Fibroblast of lung (primary cell): ENCODE measurements at regions not wholly inside any gene's neighbourhood (a gene's known extent, or its start where the extent isn't known, plus 50 kb on each side); places are given as distances from the start of the nearest gene placed in this dataset.

Experiments
- DNase-seq, 2 donors: peaks; one replicate each; pipeline versions ENCODE4 v3.0.0 to v3.0.0-alpha.2; 2010; ENCODE audit warnings: low read depth in 2 of 2
- H2AFZ ChIP-seq: 2 replicates; pipeline ENCODE4 v1.5.1; 2012; ENCODE audit warnings: low read length, control low read depth, inconsistent platforms
- H3K27ac ChIP-seq: 2 replicates; pipeline ENCODE4 v1.5.1; 2011; ENCODE audit warnings: low read length, control low read depth; ENCODE audit not compliant: insufficient read depth
- H3K27me3 ChIP-seq: 2 replicates; pipeline ENCODE4 v1.5.1; 2011; ENCODE audit warnings: mild to moderate bottlenecking, low read length; ENCODE audit not compliant: control insufficient read depth, insufficient read depth
- H3K36me3 ChIP-seq: 2 replicates; pipeline ENCODE4 v1.5.1; 2011; ENCODE audit warnings: low read length; ENCODE audit not compliant: control insufficient read depth, insufficient read depth
- H3K4me1 ChIP-seq: 2 replicates; pipeline ENCODE4 v1.5.1; 2011; ENCODE audit warnings: low read length; ENCODE audit not compliant: control insufficient read depth, insufficient read depth; ENCODE audit errors: extremely low read depth
- H3K4me2 ChIP-seq: 2 replicates; pipeline ENCODE4 v1.5.1; 2011; ENCODE audit warnings: low read length, control low read depth; ENCODE audit not compliant: insufficient read depth; ENCODE audit errors: extremely low read depth
- H3K4me3 ChIP-seq, 4 experiments: fragments of 200-600 bp in 1 of 4; sonication (generic) in 1 of 4; replicated peaks in 1 of 4; 2 replicates each; pipeline ENCODE4 v1.5.1; 2011 to 2016; ENCODE audit warnings: low read length in 4 of 4, low read depth in 3 of 4, mild to moderate bottlenecking in 3 of 4, control low read depth in 2 of 4, inconsistent platforms in 1 of 4, mixed read lengths in 1 of 4; ENCODE audit not compliant: insufficient read depth in 1 of 4; ENCODE audit errors: control extremely low read depth in 1 of 4
- H3K79me2 ChIP-seq: 2 replicates; pipeline ENCODE4 v1.5.1; 2012; ENCODE audit warnings: mild to moderate bottlenecking, low read length, inconsistent platforms; ENCODE audit not compliant: control insufficient read depth, insufficient read depth
- H3K9ac ChIP-seq: 2 replicates; pipeline ENCODE4 v1.5.1; 2011; ENCODE audit warnings: mild to moderate bottlenecking, low read length, control low read depth; ENCODE audit not compliant: insufficient read depth
- H3K9me3 ChIP-seq: 2 replicates; pipeline ENCODE4 v1.5.1; 2012; ENCODE audit warnings: low read depth, low read length; ENCODE audit not compliant: control insufficient read depth, insufficient read depth
- H4K20me1 ChIP-seq: 2 replicates; pipeline ENCODE4 v1.5.1; 2011; ENCODE audit warnings: low read length; ENCODE audit not compliant: control insufficient read depth, insufficient read depth; ENCODE audit errors: extremely low read depth
- CTCF ChIP-seq, 2 donors: IDR thresholded peaks in 1 of 2; conservative IDR thresholded peaks in 1 of 2; 1 replicate in 1 of 2; 2 replicates in 1 of 2; pipeline ENCODE4 v1.5.1; 2011 to 2012; ENCODE audit warnings: low read length in 2 of 2, control low read depth in 1 of 2, inconsistent platforms in 1 of 2, low read depth in 1 of 2, mild to moderate bottlenecking in 1 of 2
- EZH2 ChIP-seq: IDR thresholded peaks from 2 replicates; pipeline ENCODE4 v1.5.1; 2012; ENCODE audit warnings: low read length, control low read depth, mild to moderate bottlenecking; ENCODE audit errors: missing control alignments

- H4K20me1 ChIP-seq: no peaks in the 10 kb centered on the region
- no peaks in the 10 kb centered on the region for H3K4me1 ChIP-seq
- no peak overlapping the region for H3K4me2 ChIP-seq
- H3K27ac ChIP-seq: no peak overlapping the region
- no peaks in the 10 kb centered on the region for H3K27me3 ChIP-seq
- H3K9ac ChIP-seq: no peak overlapping the region
- no peaks in the 10 kb centered on the region for H3K9me3 ChIP-seq
- no peak overlapping the region for H3K4me3 ChIP-seq
- DNase-seq: peak in 1 of 2 donors; percentile 14
- no peak overlapping the region for H2AFZ ChIP-seq
- TF ChIP-seq EZH2: no peak
- TF ChIP-seq CTCF (conservative IDR thresholded peaks at IDR 0.05 in 1 of 2, IDR thresholded peaks at IDR 0.05 in 1 of 2; ENCODE audit: low read depth in 1 of 2, low read length in 2 of 2): no peak
- no peaks in the 10 kb centered on the region for H3K79me2 ChIP-seq
- no peaks in the 10 kb centered on the region for H3K36me3 ChIP-seq
Observed at GRCh38 chr2:193583638-193584400, 1389.1 kb upstream of the TMEFF2 start.

- H3K9me3 ChIP-seq: no peaks in the 10 kb centered on the region
- no peak overlapping the region for H3K9ac ChIP-seq
- no peak for TF ChIP-seq EZH2
- TF ChIP-seq CTCF (conservative IDR thresholded peaks at IDR 0.05 in 1 of 2, IDR thresholded peaks at IDR 0.05 in 1 of 2; ENCODE audit: low read depth in 1 of 2, low read length in 2 of 2): no peak
- H3K27me3 ChIP-seq: no peaks in the 10 kb centered on the region
- H2AFZ ChIP-seq: no peak overlapping the region
- H3K79me2 ChIP-seq: no peaks in the 10 kb centered on the region
- no peak overlapping the region for H3K27ac ChIP-seq
- no peak for DNase-seq
- H4K20me1 ChIP-seq: no peaks in the 10 kb centered on the region
- H3K4me1 ChIP-seq: no peaks in the 10 kb centered on the region
- no peak overlapping the region for H3K4me3 ChIP-seq
- H3K36me3 ChIP-seq: no peaks in the 10 kb centered on the region
- no peak overlapping the region for H3K4me2 ChIP-seq
Observed at GRCh38 chr2:193581807-193582206, 1387.1 kb upstream of the TMEFF2 start.

GRCh38 chr2:193580176-193580950, 1385.6 kb upstream of the TMEFF2 start:
- Histone ChIP-seq H3K9ac (no peak overlapping the region), H3K4me2 (no peak overlapping the region), H4K20me1 (no peaks in the 10 kb centered on the region), H3K79me2 (no peaks in the 10 kb centered on the region), H3K4me1 (no peaks in the 10 kb centered on the region), H3K4me3 (no peak overlapping the region), H3K36me3 (no peaks in the 10 kb centered on the region), H3K9me3 (no peaks in the 10 kb centered on the region), H3K27ac (no peak overlapping the region), H3K27me3 (no peaks in the 10 kb centered on the region), H2AFZ (no peak overlapping the region)
- TF ChIP-seq EZH2: no peak
- no peak for TF ChIP-seq CTCF (conservative IDR thresholded peaks at IDR 0.05 in 1 of 2, IDR thresholded peaks at IDR 0.05 in 1 of 2; ENCODE audit: low read depth in 1 of 2, low read length in 2 of 2)
- DNase-seq: no peak
